Activated naive CD4-positive, alpha-beta T cell treated with anti-CD3 and anti-CD28 coated beads for 36 hours (primary cell): ENCODE measurements at regions not wholly inside any gene's neighbourhood (a gene's known extent, or its start where the extent isn't known, plus 50 kb on each side); places are given as distances from the start of the nearest gene placed in this dataset.

Source experiments
- CTCF ChIA-PET: fragments of 350-600 bp; sonication (Branson Sonifier 250); formaldehyde crosslinking; loops from one replicate; lab custom pipeline; 2021; ENCODE audit warnings: antibody characterized with exemption; lab: Charles Lee
- DNase-seq: peaks from one replicate; pipeline ENCODE4 v3.0.0-alpha.2; 2020
- H3K27ac Mint-ChIP-seq: one replicate; pipeline ENCODE4 v1.8.0; 2021; ENCODE audit warnings: mild to moderate bottlenecking, mixed read lengths
- H3K27me3 Mint-ChIP-seq: one replicate; pipeline ENCODE4 v1.8.0; 2021; ENCODE audit warnings: low read depth, mixed read lengths
- H3K36me3 Mint-ChIP-seq: one replicate; pipeline ENCODE4 v1.8.0; 2021; ENCODE audit warnings: low read depth, mixed read lengths
- H3K4me1 Mint-ChIP-seq: one replicate; pipeline ENCODE4 v1.8.0; 2021; ENCODE audit warnings: low read depth, mixed read lengths
- H3K4me3 Mint-ChIP-seq: one replicate; pipeline ENCODE4 v1.8.0; 2021; ENCODE audit warnings: mild to moderate bottlenecking, moderate library complexity, mixed read lengths
- H3K9me3 Mint-ChIP-seq: one replicate; pipeline ENCODE4 v1.8.0; 2021; ENCODE audit warnings: mixed read lengths
- intact Hi-C: fragments of 100-400 bp; cut with micrococcal nuclease; formaldehyde crosslinking; loops from one replicate; pipeline ENCODE4 v1.15.1; 2023

DNA sequence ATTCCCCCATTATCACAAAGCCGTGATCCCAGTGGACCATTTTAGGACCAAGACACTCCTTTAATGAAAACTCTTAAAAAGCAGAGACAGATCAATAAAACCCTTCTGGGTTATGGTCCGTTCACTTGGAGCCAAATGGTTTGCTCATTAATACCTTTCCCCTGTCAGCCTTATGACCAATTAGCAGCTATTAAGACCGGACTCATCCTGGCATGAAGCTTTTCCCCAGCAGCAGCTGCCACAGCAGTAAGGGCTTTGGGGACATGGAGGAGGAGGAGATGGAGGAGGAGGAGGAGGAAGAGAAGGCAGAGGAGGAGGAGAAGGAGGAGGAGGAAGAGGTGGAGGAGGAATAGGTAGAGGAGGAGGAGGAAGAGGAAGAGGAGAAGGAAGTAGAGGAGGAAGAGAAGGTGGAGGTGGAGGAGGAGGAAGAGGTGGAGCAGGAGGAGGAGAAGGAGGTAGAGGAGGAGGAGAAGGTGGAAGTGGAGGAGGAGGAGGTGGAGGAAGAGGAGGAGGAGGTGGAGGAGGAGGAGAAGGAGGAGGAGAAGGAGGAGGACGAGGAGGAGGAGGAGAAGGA is 50.1 kb upstream of the IRX3 start:
- CTCF ChIA-PET: no interaction called here
- no peak for DNase-seq
- intact Hi-C loops: no loop called here
- H3K36me3 Mint-ChIP-seq: no peaks in the 10 kb centered on the region
- no peaks in the 10 kb centered on the region for H3K9me3 Mint-ChIP-seq
- H3K27ac Mint-ChIP-seq: no peak overlapping the region
- H3K27me3 Mint-ChIP-seq: peaks cover 12% of the 10 kb centered on the region
- no peak overlapping the region for H3K4me3 Mint-ChIP-seq
- no peaks in the 10 kb centered on the region for H3K4me1 Mint-ChIP-seq
